GM19238 (cell line): ENCODE measurements at regions not wholly inside any gene's neighbourhood (a gene's known extent, or its start where the extent isn't known, plus 50 kb on each side); places are given as distances from the start of the nearest gene placed in this dataset.

Experiments used
- DNase-seq: peaks from one replicate; pipeline ENCODE4 v3.0.0; 2011; ENCODE audit warnings: low spot score; ENCODE audit not compliant: insufficient read length

DNA sequence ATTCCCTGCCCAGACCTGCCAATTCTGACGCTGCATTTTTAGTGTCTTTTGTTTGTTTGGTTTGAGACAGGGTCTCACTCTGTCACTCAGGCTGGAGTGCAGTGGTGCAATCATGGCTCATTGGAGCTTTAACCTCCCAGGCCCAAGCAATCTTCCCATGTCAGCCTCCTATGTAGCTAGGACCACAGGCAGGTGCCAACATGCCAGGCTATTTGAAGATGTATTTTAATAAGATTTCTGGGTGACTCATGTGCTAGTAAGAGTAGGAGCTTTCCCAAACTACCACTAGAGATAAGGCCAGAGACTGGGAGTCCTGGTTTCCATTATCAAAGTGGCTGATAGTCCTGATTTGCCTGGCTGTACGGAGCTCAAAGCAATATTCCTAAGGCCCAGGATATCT is 693.3 kb downstream of the MED13L start:
- DNase-seq = no peak

DNA sequence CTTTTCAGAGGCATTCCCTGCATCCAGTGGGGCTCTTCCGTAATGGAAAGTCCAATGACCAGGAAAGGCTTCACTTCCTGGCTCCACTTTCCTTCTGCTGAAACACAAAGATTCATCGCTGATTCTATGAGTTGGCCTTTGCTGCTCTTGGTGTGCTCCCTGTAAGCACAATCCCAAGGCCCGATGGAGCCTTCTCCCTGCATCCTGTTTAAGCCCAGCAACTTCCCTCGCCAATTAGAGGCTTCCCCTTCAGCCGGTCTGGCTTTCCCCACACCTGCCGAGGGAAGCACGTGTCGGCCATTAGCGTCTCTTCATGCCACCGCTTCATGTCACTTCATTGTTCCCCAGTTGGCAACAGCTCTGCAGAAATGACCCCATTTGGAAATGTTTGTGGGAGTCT is 693.9 kb downstream of the MED13L start:
- DNase-seq = no peak

DNA sequence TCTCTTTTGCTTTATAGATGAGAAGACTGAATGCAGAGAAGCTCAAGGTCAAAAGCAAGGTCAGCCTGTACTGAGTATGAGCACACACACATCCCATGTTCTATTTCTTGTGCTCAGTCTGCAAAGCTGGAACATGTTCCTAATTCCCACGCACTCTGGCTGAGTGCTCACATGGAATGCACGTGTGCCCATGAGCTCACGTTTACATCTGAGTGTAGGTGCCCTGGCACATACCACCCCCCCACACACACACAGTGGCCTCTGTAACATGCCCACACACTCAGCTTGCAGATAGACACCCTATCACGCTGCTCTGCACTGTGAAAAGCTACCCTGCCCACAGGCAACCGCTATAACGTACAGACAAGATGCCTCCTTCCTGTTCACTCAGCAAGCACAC is 700.1 kb downstream of the MED13L start:
- no peak for DNase-seq

DNA sequence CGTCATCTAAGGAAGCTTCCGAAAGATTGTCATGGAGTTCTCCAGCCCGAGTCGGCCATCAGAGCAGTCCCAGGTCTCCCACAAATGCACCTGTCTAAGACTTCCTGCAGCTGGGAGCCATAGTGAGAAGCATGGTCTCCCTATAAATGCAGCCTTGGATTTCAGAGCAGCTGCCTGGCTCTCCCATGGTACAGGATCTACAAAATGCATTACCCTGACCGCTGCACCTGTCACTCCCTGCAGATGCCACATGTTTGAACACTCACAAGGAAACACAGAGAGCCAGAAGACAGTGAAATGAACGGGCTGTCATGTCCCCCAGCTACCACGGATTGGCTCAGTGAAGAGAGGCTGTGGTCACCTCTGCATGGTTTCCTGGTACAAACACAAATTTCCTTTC is 702.7 kb downstream of the MED13L start:
- no peak for DNase-seq

DNA sequence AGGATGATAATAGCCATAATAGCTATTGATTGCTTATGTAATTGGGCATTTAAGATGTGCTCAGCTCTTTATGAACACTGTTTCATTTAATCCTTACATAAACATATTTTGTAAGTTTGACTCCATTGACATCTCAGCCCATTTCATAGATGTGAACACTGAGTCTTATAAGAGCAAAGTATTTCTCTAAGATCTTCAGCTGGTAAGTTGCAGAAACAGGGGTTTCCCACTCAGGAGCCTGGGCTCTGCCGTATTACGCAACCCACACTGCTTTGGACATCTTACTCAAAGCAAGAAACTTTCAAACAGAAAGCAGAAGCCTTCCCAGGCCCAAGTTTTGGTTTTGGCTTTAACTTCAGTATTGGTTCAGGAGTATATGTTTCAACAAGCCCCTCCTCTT is 705.1 kb downstream of the MED13L start:
- peak; percentile 10 for DNase-seq

- DNase-seq = no peak
Measured at GRCh38 chr12:115571446-115571845, 706.0 kb downstream of the MED13L start.

- no peak for DNase-seq
Measured at GRCh38 chr12:115571027-115571426, 706.5 kb downstream of the MED13L start.

GRCh38 chr12:115570069-115570777 is 707.3 kb downstream of the MED13L start:
- DNase-seq = no peak

- DNase-seq = no peak
Measured at GRCh38 chr12:115569345-115570068, 708.0 kb downstream of the MED13L start.

GRCh38 chr12:115558281-115558680 is 719.2 kb downstream of the MED13L start:
- no peak for DNase-seq

- no peak for DNase-seq
Measured at GRCh38 chr12:115553622-115554021, 723.9 kb downstream of the MED13L start.

- no peak for DNase-seq
Measured at GRCh38 chr12:115543269-115543668, 734.2 kb downstream of the MED13L start.

DNA sequence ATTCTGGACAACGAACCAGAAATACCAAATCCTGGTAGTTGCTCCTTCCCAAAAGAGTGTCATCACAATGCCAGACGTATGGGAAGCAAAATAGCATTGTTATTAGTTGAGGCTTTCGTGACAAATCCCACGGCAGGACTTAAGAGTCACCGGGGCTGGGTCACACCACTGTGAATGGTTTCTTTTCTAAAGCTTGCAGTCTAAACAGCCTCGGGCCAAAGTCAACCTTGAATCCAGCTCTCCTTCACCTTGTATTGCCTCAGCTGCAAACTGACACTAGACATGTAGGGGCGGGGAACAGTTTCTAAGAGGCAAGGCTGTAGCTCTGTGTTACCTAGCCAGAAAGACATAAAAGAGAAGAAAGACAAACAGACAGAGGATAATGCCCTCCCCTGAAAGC is 734.8 kb downstream of the MED13L start:
- no peak for DNase-seq

- DNase-seq = no peak
Measured at GRCh38 chr12:115541891-115542421, 735.5 kb downstream of the MED13L start.

- no peak for DNase-seq
Measured at GRCh38 chr12:115528466-115528865, 749.0 kb downstream of the MED13L start.

DNA sequence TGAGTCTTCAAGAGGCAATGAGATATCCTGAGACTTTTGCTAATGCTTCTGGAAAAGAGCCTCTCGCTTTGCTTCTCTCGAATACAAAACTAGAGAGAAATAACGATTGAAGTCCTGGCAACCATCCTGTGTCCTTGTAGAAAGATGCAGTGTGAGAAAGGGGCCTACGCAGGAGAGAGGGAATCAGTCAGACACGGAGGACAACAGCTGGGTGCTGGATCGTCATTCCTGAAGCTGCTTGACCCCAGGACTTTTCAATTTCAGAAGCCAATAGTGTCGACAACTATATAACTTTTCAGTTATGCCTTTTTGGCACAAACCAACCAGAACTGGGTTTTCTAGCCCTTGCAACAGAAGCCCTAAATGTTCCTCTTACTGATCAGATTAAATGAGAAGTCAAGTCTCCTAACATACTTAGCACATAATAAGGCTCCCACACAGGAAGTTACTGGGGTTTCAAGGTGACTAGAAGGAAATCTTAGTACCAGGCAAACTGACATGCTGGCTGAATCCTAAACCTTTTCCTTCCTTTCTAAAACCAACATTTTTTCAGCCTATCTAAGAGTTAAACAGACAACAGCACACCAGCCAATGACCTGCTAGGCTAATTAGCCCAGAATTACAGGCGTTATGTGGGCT is 755.6 kb downstream of the MED13L start:
- DNase-seq = no peak

- DNase-seq = no peak
Measured at GRCh38 chr12:115519887-115520286, 757.6 kb downstream of the MED13L start.

DNA sequence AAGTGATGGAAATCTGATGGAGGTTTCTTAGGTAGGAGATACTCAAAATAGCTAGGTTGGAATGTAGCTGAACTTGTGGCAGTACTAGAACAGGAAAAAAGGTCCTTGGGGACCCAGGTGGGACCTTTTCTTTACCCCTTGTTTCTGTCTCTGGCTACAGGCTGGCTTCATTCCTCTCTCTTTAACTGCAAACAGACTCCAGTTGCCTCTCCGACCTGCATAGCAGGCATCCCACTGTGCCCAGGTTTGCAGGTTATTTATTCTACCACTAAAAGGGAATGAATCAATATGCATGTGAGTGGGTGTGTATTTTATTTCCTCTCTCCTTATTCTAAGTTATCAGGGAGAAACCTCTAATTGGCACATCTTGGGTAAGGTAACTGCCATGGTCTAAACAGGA is 758.1 kb downstream of the MED13L start:
- DNase-seq = no peak

DNA sequence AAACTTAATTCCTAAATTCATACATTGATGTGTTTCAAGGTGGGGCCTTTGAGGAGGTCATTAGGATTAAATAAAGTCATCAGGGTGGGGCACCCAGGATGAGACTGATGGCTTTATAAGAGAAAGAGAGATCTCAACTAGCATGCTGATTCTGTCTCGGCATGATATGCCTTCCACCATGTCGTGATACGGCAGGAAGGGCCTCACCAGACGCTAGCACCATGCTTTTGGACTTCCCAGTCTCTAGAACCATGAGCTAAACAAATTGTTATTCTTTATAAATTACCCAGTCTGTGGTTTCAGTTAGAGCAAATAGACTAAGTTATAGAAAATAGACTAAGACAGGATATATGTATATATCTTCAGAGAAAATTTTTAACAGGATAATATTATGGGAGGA is 759.6 kb downstream of the MED13L start:
- no peak for DNase-seq

DNA sequence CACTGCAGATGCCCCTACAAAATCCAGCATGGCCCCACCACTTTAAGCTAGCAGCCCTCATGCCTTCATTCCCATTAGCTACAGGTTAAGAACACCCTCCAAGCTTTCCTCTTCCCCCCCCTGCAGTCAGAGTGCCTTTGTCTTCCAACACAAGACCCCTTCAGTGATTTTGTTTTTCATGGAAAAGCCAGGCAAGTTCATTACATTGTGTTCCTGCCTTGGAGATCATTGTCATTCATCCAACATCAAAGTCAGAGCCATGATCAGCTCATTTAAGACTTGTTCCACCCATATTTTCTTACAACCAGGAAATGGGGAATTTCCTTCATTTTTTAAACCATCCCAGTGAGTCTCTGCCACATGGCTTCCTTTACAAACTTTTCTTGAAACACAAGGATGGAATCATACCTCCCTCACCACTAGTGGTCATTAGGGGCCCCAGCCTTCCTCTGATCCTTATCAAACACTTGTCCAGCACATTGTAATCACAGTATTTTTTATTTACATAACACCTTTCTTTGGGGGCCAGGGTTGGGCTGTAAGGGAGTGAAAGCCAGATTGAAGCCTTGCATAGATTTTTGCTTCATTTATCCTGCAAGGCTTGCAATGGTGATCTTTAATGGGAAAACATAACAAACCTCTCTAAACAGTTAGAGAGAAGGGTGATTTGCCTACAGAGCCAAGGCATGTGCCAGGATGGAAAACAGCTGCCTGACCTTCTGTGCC is 765.3 kb downstream of the MED13L start:
- no peak for DNase-seq

GRCh38 chr12:115511305-115511704 is 766.2 kb downstream of the MED13L start:
- no peak for DNase-seq

DNA sequence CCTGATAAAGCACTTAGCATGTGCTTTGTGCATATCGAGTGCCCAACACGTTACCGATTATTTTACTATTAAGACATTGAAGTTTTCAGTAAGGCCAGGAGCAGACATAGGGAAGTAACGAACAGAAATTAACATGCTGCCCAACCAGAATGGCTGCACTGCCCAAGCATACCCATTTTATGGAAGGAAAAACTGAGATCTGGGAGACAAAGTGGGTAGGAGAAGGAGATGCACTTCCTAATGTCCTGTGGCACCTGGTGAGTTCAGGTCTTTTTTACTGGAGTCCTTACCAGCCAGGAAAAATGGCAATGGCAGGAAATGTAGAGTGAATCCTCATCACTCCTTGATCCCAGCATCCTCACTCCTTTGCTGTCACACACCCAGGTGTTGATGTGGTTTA is 768.5 kb downstream of the MED13L start:
- DNase-seq = no peak
